SK-N-SH (cell line): ENCODE measurements at regions not wholly inside any gene's neighbourhood (a gene's known extent, or its start where the extent isn't known, plus 50 kb on each side); places are given as distances from the start of the nearest gene placed in this dataset.

Experiments used
- CTCF ChIA-PET: fragments of 300-600, 350-600 bp; formaldehyde crosslinking; extraction: SDS; loops from one replicate; lab custom pipeline; 2021; lab: Yijun Ruan, JAX
- POLR2A ChIA-PET: fragments of 350-600 bp; sonication (Branson Sonifier 250); formaldehyde crosslinking; extraction: SDS; loops from one replicate; lab custom pipeline; 2020; ENCODE audit warnings: antibody characterized with exemption, inconsistent platforms; lab: Yijun Ruan, JAX
- DNase-seq: peaks from one replicate; pipeline ENCODE4 v3.0.0; 2012
- H2AFZ ChIP-seq: fragments of 200-600 bp; sonication (generic); 2 replicates; pipeline ENCODE4 v1.8.1; 2016; ENCODE audit warnings: antibody characterized with exemption, mild to moderate bottlenecking, low read depth
- H3F3A ChIP-seq: fragments of 200-600 bp; sonication (generic); replicated peaks from 2 replicates; pipeline ENCODE3; 2016; ENCODE audit warnings: antibody characterized with exemption, mild to moderate bottlenecking; ENCODE audit not compliant: insufficient read depth
- H3K27ac ChIP-seq, 2 experiments: fragments of 200-500 bp in 1 of 2; fragments of 200-600 bp in 1 of 2; sonication (Bioruptor generic) in 1 of 2; sonication (generic), shearing (Covaris generic) in 1 of 2; 2 replicates each; pipeline versions ENCODE4 v1.5.1 to v1.6.1; 2014 to 2016; ENCODE audit warnings: low read depth in 2 of 2, inconsistent platforms in 1 of 2, low read length in 1 of 2, mild to moderate bottlenecking in 1 of 2, mixed read lengths in 1 of 2
- H3K27me3 ChIP-seq: fragments of 200-600 bp; sonication (generic), shearing (Covaris generic); 2 replicates; pipeline ENCODE4 v1.6.1; 2016; ENCODE audit warnings: mixed run types; ENCODE audit not compliant: insufficient read depth
- H3K36me3 ChIP-seq, 2 experiments: fragments of 200-500 bp in 1 of 2; fragments of 200-600 bp in 1 of 2; sonication (Bioruptor generic) in 1 of 2; sonication (generic) in 1 of 2; replicated peaks in 1 of 2; 2 replicates each; pipeline versions ENCODE3 to v1.5.1; 2014 to 2016; ENCODE audit warnings: low read length in 1 of 2, mild to moderate bottlenecking in 1 of 2; ENCODE audit not compliant: insufficient read depth in 2 of 2, control insufficient read depth in 1 of 2
- H3K4me1 ChIP-seq, 2 experiments: fragments of 200-500 bp in 1 of 2; fragments of 200-600 bp in 1 of 2; sonication (Bioruptor generic) in 1 of 2; sonication (generic), shearing (Covaris generic) in 1 of 2; 2 replicates each; pipeline versions ENCODE4 v1.5.1 to v1.6.1; 2014 to 2016; ENCODE audit warnings: low read depth in 1 of 2, low read length in 1 of 2, mixed run types in 1 of 2; ENCODE audit not compliant: insufficient read depth in 2 of 2, control insufficient read depth in 1 of 2
- H3K4me2 ChIP-seq: fragments of 200-600 bp; sonication (generic), shearing (Covaris generic); 2 replicates; pipeline ENCODE4 v1.6.1; 2017; ENCODE audit warnings: mixed run types
- H3K4me3 ChIP-seq, 2 experiments: fragments of 200-500 bp in 1 of 2; fragments of 200-600 bp in 1 of 2; sonication (Bioruptor generic) in 1 of 2; sonication (generic), shearing (Covaris generic) in 1 of 2; 2 replicates each; pipeline versions ENCODE4 v1.5.1 to v1.8.1; 2014 to 2016; ENCODE audit warnings: low read depth in 2 of 2, inconsistent platforms in 1 of 2, low read length in 1 of 2, mild to moderate bottlenecking in 1 of 2, mixed read lengths in 1 of 2, moderate library complexity in 1 of 2
- H3K79me2 ChIP-seq: fragments of 200-600 bp; sonication (generic); 2 replicates; pipeline ENCODE4 v1.8.1; 2017; ENCODE audit warnings: mild to moderate bottlenecking; ENCODE audit not compliant: insufficient read depth
- H3K9ac ChIP-seq: fragments of 200-600 bp; sonication (generic); 2 replicates; pipeline ENCODE4 v1.6.1; 2017; ENCODE audit warnings: mixed run types
- H3K9me2 ChIP-seq: fragments of 200-600 bp; sonication (generic); 2 replicates; pipeline ENCODE4 v1.6.1; 2017; ENCODE audit warnings: mixed run types
- H3K9me3 ChIP-seq: fragments of 200-600 bp; sonication (generic); 2 replicates; pipeline ENCODE4 v1.6.1; 2017; ENCODE audit warnings: mixed run types, mild to moderate bottlenecking, moderate library complexity
- H4K20me1 ChIP-seq: fragments of 200-600 bp; sonication (generic); 2 replicates; pipeline ENCODE4 v1.6.1; 2017; ENCODE audit warnings: mild to moderate bottlenecking, mixed run types; ENCODE audit not compliant: insufficient read depth
- FOXM1 ChIP-seq: IDR thresholded peaks from 2 replicates; pipeline ENCODE4 v1.4.0; 2012; ENCODE audit warnings: low read depth, mild to moderate bottlenecking
- GABPA ChIP-seq: IDR thresholded peaks from 2 replicates; pipeline ENCODE4 v1.4.0; 2012; ENCODE audit warnings: low read depth, mild to moderate bottlenecking
- GATA2 ChIP-seq: sonication (generic); formaldehyde crosslinking; IDR thresholded peaks from 2 replicates; pipeline ENCODE4 v1.5.0; 2020; ENCODE audit warnings: mild to moderate bottlenecking, missing genetic modification reagents
- IRF3 ChIP-seq: fragments of 150-350 bp; IDR thresholded peaks from 2 replicates; pipeline ENCODE4 v1.6.1; 2016; ENCODE audit warnings: mild to moderate bottlenecking, low read depth, low read length
- MAX ChIP-seq: IDR thresholded peaks from 2 replicates; pipeline ENCODE4 v1.4.0; 2012; ENCODE audit warnings: low read depth
- NFIC ChIP-seq: IDR thresholded peaks from 2 replicates; pipeline ENCODE4 v1.4.0; 2012; ENCODE audit warnings: borderline replicate concordance
- NRF1 ChIP-seq: IDR thresholded peaks from 2 replicates; pipeline ENCODE4 v1.6.1; 2012; ENCODE audit warnings: low read depth, mild to moderate bottlenecking, low read length
- RFX5 ChIP-seq: IDR thresholded peaks from 2 replicates; pipeline ENCODE4 v1.6.1; 2012; ENCODE audit warnings: mild to moderate bottlenecking, improper control_type of control experiment, low read length
- SMC3 ChIP-seq: IDR thresholded peaks from 2 replicates; pipeline ENCODE4 v1.6.1; 2012; ENCODE audit warnings: low read depth, low read length, improper control_type of control experiment
- TAF1 ChIP-seq: IDR thresholded peaks from 2 replicates; pipeline ENCODE4 v1.6.1; 2012; ENCODE audit warnings: low read depth, mild to moderate bottlenecking, low read length, moderate library complexity, borderline replicate concordance
- TCF12 ChIP-seq: IDR thresholded peaks from 2 replicates; pipeline ENCODE4 v1.4.0; 2012
- TEAD4 ChIP-seq: IDR thresholded peaks from 2 replicates; pipeline ENCODE4 v1.4.0; 2012; ENCODE audit warnings: mild to moderate bottlenecking, borderline replicate concordance; ENCODE audit not compliant: insufficient read depth
- USF1 ChIP-seq: IDR thresholded peaks from 2 replicates; pipeline ENCODE4 v1.4.0; 2012; ENCODE audit warnings: low read depth, borderline replicate concordance
- YY1 ChIP-seq: IDR thresholded peaks from 2 replicates; pipeline ENCODE4 v1.4.0; 2012; ENCODE audit warnings: low read depth, mild to moderate bottlenecking
- ZBTB33 ChIP-seq: IDR thresholded peaks from 2 replicates; pipeline ENCODE4 v1.4.0; 2012; ENCODE audit warnings: low read depth, borderline replicate concordance
- WGBS: methylation state at CpG from one replicate; pipeline ENCODE4 v1.1.6; 2017; ENCODE audit warnings: low lambda C conversion rate; 5-methylcytosine and 5-hydroxymethylcytosine counted together
- TF ChIP-seq, protein P1 (sequence below): fragments of 150-350 bp; IDR thresholded peaks from 2 replicates; pipeline ENCODE4 v1.6.1; 2017; ENCODE audit warnings: antibody characterized with exemption, low read length, low read depth, borderline replicate concordance
- TF ChIP-seq, protein P2 (sequence below): IDR thresholded peaks from 2 replicates; pipeline ENCODE4; 2012

DNA sequence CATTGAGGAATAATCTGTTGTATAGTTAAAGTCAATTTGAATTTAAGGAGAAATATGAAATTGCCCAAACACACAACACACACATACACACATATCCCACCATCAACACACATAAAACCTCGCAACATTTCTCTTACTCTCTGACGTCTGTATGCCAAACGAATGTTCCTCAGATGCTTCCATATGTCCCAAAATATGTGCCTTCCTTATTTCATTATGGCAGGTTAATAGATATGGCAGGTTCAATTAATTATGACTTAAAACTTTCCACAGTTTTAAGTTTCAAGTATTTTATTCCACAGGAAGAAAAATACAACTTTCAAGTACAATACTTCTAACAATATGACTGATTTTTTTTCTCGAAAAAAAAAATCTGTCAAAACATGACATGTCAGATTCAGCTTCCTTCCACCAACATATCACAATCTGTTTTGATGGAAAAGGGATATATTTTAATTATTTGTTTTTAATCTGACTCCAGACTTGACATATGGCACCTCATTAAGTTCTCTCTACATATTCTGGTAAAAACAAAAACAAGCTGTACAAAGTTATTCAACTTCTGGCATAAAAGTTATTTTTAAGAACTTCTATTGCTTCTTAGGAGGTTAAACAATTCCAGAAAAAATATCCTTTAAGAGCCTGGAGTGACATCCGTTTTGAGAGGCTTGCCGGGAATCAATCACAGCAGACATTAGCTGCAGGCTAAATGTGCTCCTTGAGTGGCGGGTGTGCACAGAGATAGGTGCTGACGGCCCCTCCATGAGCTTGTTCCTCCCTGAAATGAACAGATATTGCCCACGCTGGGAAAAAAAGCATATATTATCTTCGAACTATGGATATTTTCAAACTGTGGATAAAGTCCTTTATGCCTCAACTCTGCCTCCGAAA, 812.7 kb downstream of the DCDC2C start:
- no peaks in the 10 kb centered on the region for H3K36me3 ChIP-seq
- no peak for DNase-seq
- ChIA-PET POLR2A (no interaction called here), CTCF (interaction anchor here (0.7 kb wide), 1 partner anchor 180 kb away, joined by 5 read pairs; no protein-coding TSS in a partner anchor)
- H4K20me1 ChIP-seq = no peaks in the 10 kb centered on the region
- no peaks in the 10 kb centered on the region for H3K79me2 ChIP-seq
- H3K27me3 ChIP-seq = no peaks in the 10 kb centered on the region
- no peak overlapping the region for H3K27ac ChIP-seq
- no peak overlapping the region for H2AFZ ChIP-seq
- H3K9me3 ChIP-seq = peaks cover 3% of the 10 kb centered on the region; the same call in 1 of the 2 replicates
- H3K9ac ChIP-seq = no peak overlapping the region
- no peak overlapping the region for H3K4me3 ChIP-seq
- no peaks in the 10 kb centered on the region for H3F3A ChIP-seq
- H3K4me1 ChIP-seq = no peaks in the 10 kb centered on the region
- WGBS = 13% methylated on average over 11 of the region's 11 CpGs
- no peak overlapping the region for H3K4me2 ChIP-seq
- TF ChIP-seq TCF12 (no peak), FOXM1 (no peak), NFIC (no peak), IRF3 (no peak), TAF1 (no peak), GATA2 (CRISPR knock-in tag) (no peak)
- TF ChIP-seq, protein P1, sequence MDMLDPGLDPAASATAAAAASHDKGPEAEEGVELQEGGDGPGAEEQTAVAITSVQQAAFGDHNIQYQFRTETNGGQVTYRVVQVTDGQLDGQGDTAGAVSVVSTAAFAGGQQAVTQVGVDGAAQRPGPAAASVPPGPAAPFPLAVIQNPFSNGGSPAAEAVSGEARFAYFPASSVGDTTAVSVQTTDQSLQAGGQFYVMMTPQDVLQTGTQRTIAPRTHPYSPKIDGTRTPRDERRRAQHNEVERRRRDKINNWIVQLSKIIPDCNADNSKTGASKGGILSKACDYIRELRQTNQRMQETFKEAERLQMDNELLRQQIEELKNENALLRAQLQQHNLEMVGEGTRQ = no peak
- no peaks in the 10 kb centered on the region for H3K9me2 ChIP-seq

DNA sequence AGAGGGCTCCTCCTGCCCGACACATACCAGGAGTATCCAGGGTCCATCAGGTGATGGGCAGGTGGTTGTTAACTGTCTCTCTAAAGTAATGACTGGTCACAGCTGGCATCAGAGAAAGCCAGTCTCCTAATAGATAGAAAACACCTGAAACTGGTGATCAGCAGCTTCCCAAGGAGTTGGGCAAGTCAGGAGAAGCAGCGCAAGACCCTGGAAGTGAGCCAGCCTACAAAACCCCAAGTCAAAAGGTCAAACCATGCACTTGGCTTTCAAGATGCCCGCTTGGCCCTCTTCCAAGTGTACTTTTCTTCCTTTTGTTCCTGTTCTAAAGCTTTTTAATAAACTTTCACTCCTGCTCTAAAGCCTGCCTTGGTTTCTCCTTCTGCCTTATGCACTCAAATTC, 815.2 kb downstream of the DCDC2C start:
- no peaks in the 10 kb centered on the region for H3K4me1 ChIP-seq
- no peak overlapping the region for H2AFZ ChIP-seq
- no peaks in the 10 kb centered on the region for H4K20me1 ChIP-seq
- H3K27me3 ChIP-seq = no peaks in the 10 kb centered on the region
- no peak for DNase-seq
- CTCF ChIA-PET = interaction anchor here (0.7 kb wide), 1 partner anchor 1835 kb away, joined by 3 read pairs; no protein-coding TSS in a partner anchor
- TF ChIP-seq FOXM1 (no peak), USF1 (no peak), YY1 (no peak), IRF3 (no peak), GABPA (no peak), ZBTB33 (no peak), TEAD4 (no peak), MAX (no peak), NRF1 (no peak), RFX5 (no peak), SMC3 (no peak)
- TF ChIP-seq, protein P2, sequence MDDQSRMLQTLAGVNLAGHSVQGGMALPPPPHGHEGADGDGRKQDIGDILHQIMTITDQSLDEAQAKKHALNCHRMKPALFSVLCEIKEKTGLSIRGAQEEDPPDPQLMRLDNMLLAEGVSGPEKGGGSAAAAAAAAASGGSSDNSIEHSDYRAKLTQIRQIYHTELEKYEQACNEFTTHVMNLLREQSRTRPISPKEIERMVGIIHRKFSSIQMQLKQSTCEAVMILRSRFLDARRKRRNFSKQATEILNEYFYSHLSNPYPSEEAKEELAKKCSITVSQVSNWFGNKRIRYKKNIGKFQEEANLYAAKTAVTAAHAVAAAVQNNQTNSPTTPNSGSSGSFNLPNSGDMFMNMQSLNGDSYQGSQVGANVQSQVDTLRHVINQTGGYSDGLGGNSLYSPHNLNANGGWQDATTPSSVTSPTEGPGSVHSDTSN = no peak
- TF ChIP-seq, all 33 proteins: peak for 0
- no peak overlapping the region for H3K27ac ChIP-seq
- POLR2A ChIA-PET = no interaction called here
- no peaks in the 10 kb centered on the region for H3K79me2 ChIP-seq
- H3K9ac ChIP-seq = no peak overlapping the region
- H3K4me3 ChIP-seq = no peak overlapping the region
- no peaks in the 10 kb centered on the region for H3K36me3 ChIP-seq
- H3F3A ChIP-seq = no peaks in the 10 kb centered on the region
- 40% methylated on average over 3 of the region's 3 CpGs for WGBS
- H3K9me3 ChIP-seq = no peaks in the 10 kb centered on the region; the same call in 1 of the 2 replicates
- no peak overlapping the region for H3K4me2 ChIP-seq
- no peaks in the 10 kb centered on the region for H3K9me2 ChIP-seq
